Endothelial cell of umbilical vein (primary cell): ENCODE measurements at regions not wholly inside any gene's neighbourhood (a gene's known extent, or its start where the extent isn't known, plus 50 kb on each side); places are given as distances from the start of the nearest gene placed in this dataset.

Source experiments
- BruUV-seq: library from RNA; stranded (reverse); fragments of 400-500 nt; replicated peaks from 2 replicates; lab custom pipeline; 2021; lab: Mats Ljungman, UMichigan
- CTCF ChIA-PET: fragments of 300-600, 350-600 bp; sonication (Branson Sonifier 250); formaldehyde crosslinking; loops from one replicate; lab custom pipeline; 2021; ENCODE audit warnings: antibody characterized with exemption, inconsistent platforms; lab: Charles Lee
- POLR2A ChIA-PET: fragments of 300-600, 350-600 bp; sonication (Branson Sonifier 250); formaldehyde crosslinking; loops from one replicate; lab custom pipeline; 2021; ENCODE audit warnings: antibody characterized with exemption, inconsistent platforms; lab: Charles Lee
- DNase-seq: peaks from one replicate; pipeline ENCODE4 v3.0.0-alpha.2; 2011; ENCODE audit warnings: low read depth, low spot score
- FAIRE-seq: peaks from 2 replicates; lab custom pipeline; 2011; peaks lifted over from hg19 to GRCh38; lab: Jason Lieb, UNC
- H2AFZ ChIP-seq: 2 replicates; pipeline ENCODE4 v1.6.0; 2012; ENCODE audit warnings: low read depth, low read length, control low read depth, inconsistent platforms
- H3K27ac ChIP-seq: 2 replicates; pipeline ENCODE4 v1.5.1; 2011; ENCODE audit warnings: low read depth, mild to moderate bottlenecking, control low read depth, low read length, moderate library complexity; ENCODE audit not compliant: insufficient read depth
- H3K27me3 ChIP-seq, 2 experiments: 2 replicates each; pipeline versions ENCODE4 v1.6.0 to v1.6.1; 2011; ENCODE audit warnings: low read length in 2 of 2, mixed read lengths in 1 of 2; ENCODE audit not compliant: control insufficient read depth in 2 of 2, insufficient read depth in 2 of 2
- H3K36me3 ChIP-seq, 2 experiments: 2 replicates in 1 of 2; 3 replicates in 1 of 2; pipeline ENCODE4 v1.5.1; 2011; ENCODE audit warnings: low read length in 2 of 2, mild to moderate bottlenecking in 1 of 2, moderate library complexity in 1 of 2; ENCODE audit not compliant: control insufficient read depth in 2 of 2, insufficient read depth in 2 of 2; ENCODE audit errors: extremely low read depth in 1 of 2
- H3K4me1 ChIP-seq: 3 replicates; pipeline ENCODE4 v1.5.1; 2011; ENCODE audit warnings: mild to moderate bottlenecking, low read length; ENCODE audit not compliant: control insufficient read depth, insufficient read depth; ENCODE audit errors: extremely low read depth
- H3K4me2 ChIP-seq: 2 replicates; pipeline ENCODE4 v1.6.1; 2011; ENCODE audit warnings: low read length, control low read depth, mixed read lengths; ENCODE audit not compliant: insufficient read depth
- H3K4me3 ChIP-seq, 3 experiments: fragments of 200-600 bp in 1 of 3; sonication (generic), shearing (Covaris generic) in 1 of 3; replicated peaks in 1 of 3; 2 replicates each; pipeline ENCODE4 v1.5.1; 2011 to 2016; ENCODE audit warnings: control low read depth in 3 of 3, low read length in 3 of 3, mild to moderate bottlenecking in 2 of 3, inconsistent platforms in 1 of 3, low read depth in 1 of 3, moderate library complexity in 1 of 3; ENCODE audit not compliant: insufficient read depth in 1 of 3
- H3K79me2 ChIP-seq: 2 replicates; pipeline ENCODE4 v1.6.0; 2012; ENCODE audit warnings: low read length, inconsistent platforms; ENCODE audit not compliant: control insufficient read depth, insufficient read depth
- H3K9ac ChIP-seq: replicated peaks from 2 replicates; pipeline ENCODE3; 2011; ENCODE audit warnings: low read length, control low read depth; ENCODE audit not compliant: insufficient read depth; ENCODE audit errors: extremely low read depth
- H3K9me1 ChIP-seq: replicated peaks from 3 replicates; pipeline ENCODE4 v1.6.0; 2011; ENCODE audit warnings: mild to moderate bottlenecking, low read length; ENCODE audit not compliant: control insufficient read depth, insufficient read depth; ENCODE audit errors: extremely low read depth
- H3K9me3 ChIP-seq: replicated peaks from 2 replicates; pipeline ENCODE4 v1.5.1; 2012; ENCODE audit warnings: low read length, inconsistent platforms; ENCODE audit not compliant: control insufficient read depth, insufficient read depth
- H4K20me1 ChIP-seq: replicated peaks from 2 replicates; pipeline ENCODE3; 2011; ENCODE audit warnings: mild to moderate bottlenecking, low read length; ENCODE audit not compliant: control insufficient read depth, insufficient read depth; ENCODE audit errors: extremely low read depth
- CTCF ChIP-seq, 2 donors: IDR thresholded peaks; 1 replicate in 1 of 2; 2 replicates in 1 of 2; pipeline ENCODE4 v1.5.1; 2011; ENCODE audit warnings: low read length in 2 of 2, mild to moderate bottlenecking in 2 of 2, moderate library complexity in 2 of 2, control low read depth in 1 of 2, inconsistent platforms in 1 of 2, low read depth in 1 of 2; ENCODE audit not compliant: insufficient read depth in 1 of 2; ENCODE audit errors: extremely low read depth in 1 of 2
- EZH2 ChIP-seq: IDR thresholded peaks from 2 replicates; pipeline ENCODE4 v1.6.1; 2012; ENCODE audit warnings: borderline replicate concordance, low read depth, mild to moderate bottlenecking, moderate library complexity, low read length, inconsistent platforms; ENCODE audit not compliant: severe bottlenecking
- FOS ChIP-seq: IDR thresholded peaks from 2 replicates; pipeline ENCODE4 v1.6.1; 2011; ENCODE audit warnings: mild to moderate bottlenecking, low read length, moderate library complexity, borderline replicate concordance; ENCODE audit not compliant: insufficient read depth
- GATA2 ChIP-seq: IDR thresholded peaks from 2 replicates; pipeline ENCODE4 v1.7.0; 2011; ENCODE audit warnings: low read depth, mild to moderate bottlenecking, moderate library complexity, mixed read lengths, low read length; ENCODE audit not compliant: insufficient read length, insufficient read depth
- JUN ChIP-seq: IDR thresholded peaks from 2 replicates; pipeline ENCODE4 v1.6.1; 2011; ENCODE audit warnings: borderline replicate concordance, low read depth; ENCODE audit not compliant: insufficient read length, insufficient read depth
- MAX ChIP-seq: IDR thresholded peaks from 2 replicates; pipeline ENCODE4 v1.6.1; 2011; ENCODE audit not compliant: insufficient read depth, insufficient read length
- MYC ChIP-seq: IDR thresholded peaks from one replicate; pipeline ENCODE4 v1.6.1; 2011; ENCODE audit warnings: mild to moderate bottlenecking, low read depth, low read length
- POLR2A ChIP-seq: IDR thresholded peaks from 2 replicates; pipeline ENCODE4 v1.6.1; 2012; ENCODE audit warnings: low read depth, mild to moderate bottlenecking, control low read depth, low read length
- POLR2AphosphoS5 ChIP-seq: IDR thresholded peaks from 2 replicates; pipeline ENCODE4 v1.6.1; 2012; ENCODE audit warnings: low read depth, mild to moderate bottlenecking, control low read depth, low read length, moderate library complexity; ENCODE audit not compliant: insufficient read depth
- dilution Hi-C: fragments of 300-500 bp; cut with MboI; formaldehyde crosslinking; loops from one replicate; pipeline ENCODE4 v1.15.0; 2019; ENCODE audit warnings: low sequenced_read_pairs; ENCODE audit not compliant: extremely low pct_ligation_motif_present
- intact Hi-C: fragments of 100-400 bp; cut with micrococcal nuclease; formaldehyde crosslinking; loops from one replicate; pipeline ENCODE4 v1.10.0; 2022

GRCh38 chr14:48925184-48925583 is 661.0 kb downstream of the RPS29 start:
- intact Hi-C loops (no loop called here), dilution Hi-C loops (no loop called here)
- Histone ChIP-seq H3K36me3 (no peaks in the 10 kb centered on the region), H3K27me3 (no peaks in the 10 kb centered on the region), H3K4me3 (no peak overlapping the region), H2AFZ (no peak overlapping the region), H3K9me1 (no peaks in the 10 kb centered on the region), H3K79me2 (no peaks in the 10 kb centered on the region), H3K4me1 (no peaks in the 10 kb centered on the region), H3K27ac (no peak overlapping the region), H4K20me1 (no peaks in the 10 kb centered on the region), H3K9me3 (peaks cover 2% of the 10 kb centered on the region), H3K9ac (no peak overlapping the region), H3K4me2 (no peak overlapping the region)
- CTCF ChIA-PET: no interaction called here
- POLR2A ChIA-PET: no interaction called here
- TF ChIP-seq FOS (no peak), POLR2A (no peak), CTCF (IDR thresholded peaks at IDR 0.05; ENCODE audit: extremely low read depth in 1 of 2, insufficient read depth in 1 of 2, low read depth in 1 of 2, low read length in 2 of 2) (no peak), EZH2 (no peak), GATA2 (no peak), MYC (no peak), POLR2AphosphoS5 (no peak), JUN (no peak), MAX (no peak)
- no TSS peak for BruUV-seq
- DNase-seq (no peak), FAIRE-seq (no peak)
